KMS-11 (cell line): ENCODE measurements at regions not wholly inside any gene's neighbourhood (a gene's known extent, or its start where the extent isn't known, plus 50 kb on each side); places are given as distances from the start of the nearest gene placed in this dataset.

Experiments
- H2AFZ ChIP-seq: fragments of 200-600 bp; sonication (generic); 2 replicates; pipeline ENCODE4 v1.6.1; 2016; ENCODE audit warnings: antibody characterized with exemption, mixed run types, low read depth
- H3K27ac ChIP-seq: fragments of 200-600 bp; sonication (generic); 2 replicates; pipeline ENCODE4 v1.6.1; 2016; ENCODE audit warnings: mild to moderate bottlenecking, mixed run types
- H3K27me3 ChIP-seq: fragments of 200-600 bp; sonication (generic); 2 replicates; pipeline ENCODE4 v1.6.1; 2017; ENCODE audit warnings: mild to moderate bottlenecking, low read depth, mixed run types, moderate library complexity; ENCODE audit not compliant: insufficient read depth
- H3K36me3 ChIP-seq: fragments of 200-600 bp; sonication (generic); 2 replicates; pipeline ENCODE4 v1.6.1; 2017; ENCODE audit warnings: mild to moderate bottlenecking, mixed run types; ENCODE audit not compliant: insufficient read depth
- H3K4me1 ChIP-seq: fragments of 200-600 bp; sonication (generic); 2 replicates; pipeline ENCODE4 v1.6.1; 2016; ENCODE audit warnings: mild to moderate bottlenecking, low read depth, mixed run types; ENCODE audit not compliant: poor library complexity, severe bottlenecking
- H3K4me2 ChIP-seq: fragments of 200-600 bp; sonication (generic); 2 replicates; pipeline ENCODE4 v1.7.0; 2016; ENCODE audit warnings: mild to moderate bottlenecking, mixed run types
- H3K4me3 ChIP-seq: fragments of 200-600 bp; sonication (generic); IDR thresholded peaks from 2 replicates; pipeline ENCODE4 v1.6.1; 2017; ENCODE audit warnings: low read depth, low read length, mixed read lengths; ENCODE audit not compliant: insufficient read depth
- H3K79me2 ChIP-seq: fragments of 200-600 bp; sonication (generic); 2 replicates; pipeline ENCODE4 v1.6.1; 2016; ENCODE audit warnings: low read depth, mixed run types; ENCODE audit not compliant: insufficient read depth
- H3K9ac ChIP-seq: fragments of 200-600 bp; sonication (generic); 2 replicates; pipeline ENCODE4 v1.6.1; 2016; ENCODE audit warnings: mild to moderate bottlenecking, mixed run types
- H4K20me1 ChIP-seq: fragments of 200-600 bp; sonication (generic); 2 replicates; pipeline ENCODE4 v1.6.1; 2016; ENCODE audit warnings: mild to moderate bottlenecking, mixed run types; ENCODE audit not compliant: insufficient read depth
- TF ChIP-seq, protein P1 (sequence below): fragments of 200-600 bp; sonication (generic); conservative IDR thresholded peaks from 2 replicates; pipeline ENCODE4 v1.6.1; 2017; ENCODE audit warnings: low read depth, mild to moderate bottlenecking, antibody characterized with exemption, low read length, moderate library complexity, mixed read lengths

DNA sequence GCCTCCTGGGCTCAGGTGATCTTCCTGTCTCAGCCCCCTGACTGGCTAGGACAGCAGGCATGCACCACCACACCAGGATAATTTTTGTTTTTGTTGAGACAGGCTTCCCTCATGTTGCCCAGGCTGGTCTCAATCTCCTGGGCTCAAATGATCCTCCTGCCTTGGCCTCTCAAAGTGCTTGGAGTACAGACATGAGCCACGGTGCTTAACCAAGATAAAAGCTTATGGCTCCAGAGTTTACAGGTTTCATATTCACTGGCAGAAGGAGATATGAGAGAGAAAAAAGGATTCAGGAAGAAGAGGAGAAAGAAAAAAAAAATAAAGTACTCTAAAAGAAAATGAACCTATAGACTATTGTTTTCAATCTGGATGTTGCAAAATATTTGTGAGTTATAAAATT is 748.8 kb upstream of the NCAM2 start:
- H4K20me1 ChIP-seq = no peaks in the 10 kb centered on the region
- no peak overlapping the region for H3K27ac ChIP-seq
- no peaks in the 10 kb centered on the region for H3K27me3 ChIP-seq
- H3K4me3 ChIP-seq = no peak overlapping the region
- H3K36me3 ChIP-seq = no peaks in the 10 kb centered on the region
- no peak overlapping the region for H3K9ac ChIP-seq
- TF ChIP-seq, protein P1, sequence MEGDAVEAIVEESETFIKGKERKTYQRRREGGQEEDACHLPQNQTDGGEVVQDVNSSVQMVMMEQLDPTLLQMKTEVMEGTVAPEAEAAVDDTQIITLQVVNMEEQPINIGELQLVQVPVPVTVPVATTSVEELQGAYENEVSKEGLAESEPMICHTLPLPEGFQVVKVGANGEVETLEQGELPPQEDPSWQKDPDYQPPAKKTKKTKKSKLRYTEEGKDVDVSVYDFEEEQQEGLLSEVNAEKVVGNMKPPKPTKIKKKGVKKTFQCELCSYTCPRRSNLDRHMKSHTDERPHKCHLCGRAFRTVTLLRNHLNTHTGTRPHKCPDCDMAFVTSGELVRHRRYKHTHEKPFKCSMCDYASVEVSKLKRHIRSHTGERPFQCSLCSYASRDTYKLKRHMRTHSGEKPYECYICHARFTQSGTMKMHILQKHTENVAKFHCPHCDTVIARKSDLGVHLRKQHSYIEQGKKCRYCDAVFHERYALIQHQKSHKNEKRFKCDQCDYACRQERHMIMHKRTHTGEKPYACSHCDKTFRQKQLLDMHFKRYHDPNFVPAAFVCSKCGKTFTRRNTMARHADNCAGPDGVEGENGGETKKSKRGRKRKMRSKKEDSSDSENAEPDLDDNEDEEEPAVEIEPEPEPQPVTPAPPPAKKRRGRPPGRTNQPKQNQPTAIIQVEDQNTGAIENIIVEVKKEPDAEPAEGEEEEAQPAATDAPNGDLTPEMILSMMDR = no peak
- H3K4me2 ChIP-seq = no peak overlapping the region
- no peaks in the 10 kb centered on the region for H3K4me1 ChIP-seq
- no peaks in the 10 kb centered on the region for H3K79me2 ChIP-seq
- H2AFZ ChIP-seq = no peak overlapping the region

DNA sequence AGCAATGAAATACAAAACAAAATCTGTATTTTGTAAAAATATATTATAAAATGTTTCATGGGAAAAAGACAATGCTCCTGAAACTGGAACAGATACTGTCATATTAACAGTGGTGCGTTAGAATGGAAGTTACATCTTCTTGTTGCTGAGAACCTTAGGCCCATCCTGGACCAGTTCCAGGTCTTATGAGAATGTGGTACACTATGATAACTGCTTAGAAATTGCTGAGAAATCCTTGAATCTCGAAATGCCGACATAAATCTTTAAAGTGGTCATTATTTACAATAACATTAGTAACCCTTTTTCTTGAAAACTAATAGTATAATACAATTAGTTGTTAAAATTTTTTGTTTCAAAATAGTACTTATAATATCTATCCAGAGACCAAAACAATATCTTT is 747.9 kb upstream of the NCAM2 start:
- H3K27ac ChIP-seq = no peak overlapping the region
- H3K4me3 ChIP-seq = no peak overlapping the region
- no peaks in the 10 kb centered on the region for H3K79me2 ChIP-seq
- no peak overlapping the region for H3K9ac ChIP-seq
- H4K20me1 ChIP-seq = no peaks in the 10 kb centered on the region
- no peaks in the 10 kb centered on the region for H3K4me1 ChIP-seq
- no peaks in the 10 kb centered on the region for H3K27me3 ChIP-seq
- no peak overlapping the region for H3K4me2 ChIP-seq
- TF ChIP-seq, protein P1 = no peak
- H3K36me3 ChIP-seq = no peaks in the 10 kb centered on the region
- H2AFZ ChIP-seq = no peak overlapping the region

DNA sequence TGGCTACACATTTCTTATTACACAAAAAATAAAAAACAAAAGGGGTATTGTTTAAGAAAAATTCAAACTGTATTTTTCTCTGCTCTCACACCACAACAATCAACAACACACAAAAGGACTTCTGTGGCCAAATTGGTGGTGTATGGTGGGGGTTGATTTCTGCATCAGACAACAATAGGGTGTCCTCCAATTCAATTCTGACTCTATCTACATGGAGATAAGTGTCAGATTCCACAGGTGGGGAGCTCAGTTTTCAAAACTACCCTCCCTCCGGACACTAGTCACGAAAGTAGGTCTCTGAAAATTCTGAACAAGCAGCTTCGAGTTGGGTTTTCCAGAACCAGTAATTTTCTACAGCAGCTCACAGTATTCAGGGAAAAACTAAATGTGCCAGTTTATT is 744.9 kb upstream of the NCAM2 start:
- Histone ChIP-seq H3K27ac (no peak overlapping the region), H4K20me1 (no peaks in the 10 kb centered on the region), H3K4me3 (no peak overlapping the region), H3K27me3 (no peaks in the 10 kb centered on the region), H3K9ac (no peak overlapping the region), H3K4me1 (no peaks in the 10 kb centered on the region), H2AFZ (no peak overlapping the region), H3K79me2 (no peaks in the 10 kb centered on the region), H3K4me2 (no peak overlapping the region), H3K36me3 (no peaks in the 10 kb centered on the region)
- TF ChIP-seq, protein P1 = no peak

DNA sequence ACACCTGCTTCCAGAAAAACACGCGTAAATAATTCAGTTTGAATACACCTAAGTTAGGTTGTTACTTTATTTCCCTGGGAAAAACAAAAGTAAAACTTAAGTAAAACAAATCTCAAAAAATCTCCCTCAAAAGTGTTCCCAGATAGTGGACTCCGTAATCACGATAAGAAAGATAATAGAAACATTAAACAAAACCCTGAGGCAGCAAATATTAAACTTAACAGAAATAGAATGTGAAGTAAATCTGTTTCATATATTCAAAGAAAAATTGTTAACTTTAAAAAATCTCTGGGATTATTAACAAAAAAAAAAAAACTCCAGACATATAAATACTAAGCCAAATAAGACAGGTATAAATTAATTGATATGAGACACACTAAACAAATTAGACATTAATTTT is 743.2 kb upstream of the NCAM2 start:
- Histone ChIP-seq H3K27me3 (no peaks in the 10 kb centered on the region), H3K4me2 (no peak overlapping the region), H3K9ac (no peak overlapping the region), H3K36me3 (no peaks in the 10 kb centered on the region), H3K4me1 (no peaks in the 10 kb centered on the region), H4K20me1 (no peaks in the 10 kb centered on the region), H3K4me3 (no peak overlapping the region), H3K79me2 (no peaks in the 10 kb centered on the region), H3K27ac (no peak overlapping the region), H2AFZ (no peak overlapping the region)
- TF ChIP-seq, protein P1 = no peak
